Left ventricle myocardium inferior (tissue), 1 donor: ENCODE measurements at regions not wholly inside any gene's neighbourhood (a gene's known extent, or its start where the extent isn't known, plus 50 kb on each side); places are given as distances from the start of the nearest gene placed in this dataset.

ENCODE experiments used
- DNase-seq: peaks from one replicate; pipeline ENCODE4 v3.0.0-alpha.2; 2020
- H3K27ac ChIP-seq: fragments of 200-600 bp; replicated peaks from 2 replicates; pipeline ENCODE4 v1.8.0; 2021
- H3K27me3 ChIP-seq: fragments of 200-600 bp; 2 replicates; pipeline ENCODE4 v1.8.0; 2021; ENCODE audit warnings: low read depth
- H3K36me3 ChIP-seq: fragments of 200-600 bp; 2 replicates; pipeline ENCODE4 v1.8.0; 2021
- H3K4me1 ChIP-seq: fragments of 200-600 bp; 2 replicates; pipeline ENCODE4 v1.8.0; 2021
- H3K4me3 ChIP-seq: fragments of 200-600 bp; 2 replicates; pipeline ENCODE4 v1.8.0; 2021; ENCODE audit warnings: mild to moderate bottlenecking, moderate library complexity
- H3K9me3 ChIP-seq: fragments of 200-600 bp; replicated peaks from 2 replicates; pipeline ENCODE4 v1.8.0; 2021
- CTCF ChIP-seq: fragments of 200-600 bp; IDR thresholded peaks from 2 replicates; pipeline ENCODE4 v1.8.0; 2021; ENCODE audit warnings: antibody characterized with exemption, mild to moderate bottlenecking, borderline replicate concordance
- intact Hi-C: fragments of 100-400 bp; cut with micrococcal nuclease; formaldehyde crosslinking; loops from one replicate; pipeline ENCODE4 v1.11.0; 2022
- donor health status: DM: no; HTN: yes; CAD: no; lungs with severe emphysema.

- Histone ChIP-seq H3K27me3 (no peaks in the 10 kb centered on the region), H3K9me3 (peaks cover 22% of the 10 kb centered on the region), H3K27ac (no peak overlapping the region), H3K4me1 (no peaks in the 10 kb centered on the region), H3K36me3 (no peaks in the 10 kb centered on the region), H3K4me3 (no peak overlapping the region)
- intact Hi-C loops, result no loop called here
- DNase-seq, result no peak
- TF ChIP-seq CTCF, result no peak
Observed at GRCh38 chr1:55420026-55420425, 204.9 kb upstream of the USP24 start.

- no peak overlapping the region for H3K4me3 ChIP-seq
- TF ChIP-seq CTCF, result no peak
- peaks cover 22% of the 10 kb centered on the region for H3K9me3 ChIP-seq
- no peaks in the 10 kb centered on the region for H3K27me3 ChIP-seq
- no peak overlapping the region for H3K27ac ChIP-seq
- DNase-seq, result no peak
- no peaks in the 10 kb centered on the region for H3K4me1 ChIP-seq
- intact Hi-C loops, result no loop called here
- H3K36me3 ChIP-seq, result no peaks in the 10 kb centered on the region
Observed at GRCh38 chr1:55418208-55419000, 203.2 kb upstream of the USP24 start.

- intact Hi-C loops, result no loop called here
- no peak overlapping the region for H3K27ac ChIP-seq
- no peaks in the 10 kb centered on the region for H3K4me1 ChIP-seq
- peaks cover 17% of the 10 kb centered on the region for H3K9me3 ChIP-seq
- H3K4me3 ChIP-seq, result no peak overlapping the region
- no peaks in the 10 kb centered on the region for H3K36me3 ChIP-seq
- DNase-seq, result no peak
- no peak for TF ChIP-seq CTCF
- H3K27me3 ChIP-seq, result no peaks in the 10 kb centered on the region
Observed at GRCh38 chr1:55416164-55416842, 201.1 kb upstream of the USP24 start.

- H3K4me3 ChIP-seq, result no peak overlapping the region
Observed at GRCh38 chr1:55413286-55413685, 198.1 kb upstream of the USP24 start.

GRCh38 chr1:55412060-55412459 lies 196.9 kb upstream of the USP24 start:
- intact Hi-C loops, result no loop called here
- H3K4me3 ChIP-seq, result no peak overlapping the region
- H3K4me1 ChIP-seq, result no peaks in the 10 kb centered on the region
- H3K9me3 ChIP-seq, result peaks cover 17% of the 10 kb centered on the region
- H3K27me3 ChIP-seq, result no peaks in the 10 kb centered on the region
- no peak for TF ChIP-seq CTCF
- no peak overlapping the region for H3K27ac ChIP-seq
- no peak for DNase-seq
- H3K36me3 ChIP-seq, result no peaks in the 10 kb centered on the region

More at GRCh38 chr1:55413286-55413685, 198.1 kb upstream of the USP24 start:
- Histone ChIP-seq H3K27me3 (no peaks in the 10 kb centered on the region), H3K4me1 (no peaks in the 10 kb centered on the region), H3K9me3 (peaks cover 17% of the 10 kb centered on the region), H3K36me3 (no peaks in the 10 kb centered on the region), H3K27ac (no peak overlapping the region)
- intact Hi-C loops, result no loop called here
- DNase-seq, result no peak
- no peak for TF ChIP-seq CTCF
